LNCaP clone FGC (cell line): ENCODE measurements at regions not wholly inside any gene's neighbourhood (a gene's known extent, or its start where the extent isn't known, plus 50 kb on each side); places are given as distances from the start of the nearest gene placed in this dataset.

Experiments
- DNase-seq: peaks from one replicate; pipeline ENCODE4 v3.0.0-alpha.2; 2011; ENCODE audit warnings: low read depth
- H3K4me3 ChIP-seq: 2 replicates; pipeline ENCODE4 v1.5.1; 2011; ENCODE audit warnings: mild to moderate bottlenecking, low read depth, low read length, control low read depth
- TF ChIP-seq, protein P1 (sequence below): IDR thresholded peaks from 2 replicates; pipeline ENCODE4 v1.5.1; 2012; ENCODE audit warnings: mild to moderate bottlenecking; ENCODE audit not compliant: control insufficient read depth, insufficient read depth; ENCODE audit errors: extremely low read depth

- TF ChIP-seq, protein P1, sequence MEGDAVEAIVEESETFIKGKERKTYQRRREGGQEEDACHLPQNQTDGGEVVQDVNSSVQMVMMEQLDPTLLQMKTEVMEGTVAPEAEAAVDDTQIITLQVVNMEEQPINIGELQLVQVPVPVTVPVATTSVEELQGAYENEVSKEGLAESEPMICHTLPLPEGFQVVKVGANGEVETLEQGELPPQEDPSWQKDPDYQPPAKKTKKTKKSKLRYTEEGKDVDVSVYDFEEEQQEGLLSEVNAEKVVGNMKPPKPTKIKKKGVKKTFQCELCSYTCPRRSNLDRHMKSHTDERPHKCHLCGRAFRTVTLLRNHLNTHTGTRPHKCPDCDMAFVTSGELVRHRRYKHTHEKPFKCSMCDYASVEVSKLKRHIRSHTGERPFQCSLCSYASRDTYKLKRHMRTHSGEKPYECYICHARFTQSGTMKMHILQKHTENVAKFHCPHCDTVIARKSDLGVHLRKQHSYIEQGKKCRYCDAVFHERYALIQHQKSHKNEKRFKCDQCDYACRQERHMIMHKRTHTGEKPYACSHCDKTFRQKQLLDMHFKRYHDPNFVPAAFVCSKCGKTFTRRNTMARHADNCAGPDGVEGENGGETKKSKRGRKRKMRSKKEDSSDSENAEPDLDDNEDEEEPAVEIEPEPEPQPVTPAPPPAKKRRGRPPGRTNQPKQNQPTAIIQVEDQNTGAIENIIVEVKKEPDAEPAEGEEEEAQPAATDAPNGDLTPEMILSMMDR: no peak
- no peak for DNase-seq
- H3K4me3 ChIP-seq: no peak overlapping the region
Measured at GRCh38 chr12:24034160-24034559, 84.7 kb upstream of the SOX5 start.

DNA sequence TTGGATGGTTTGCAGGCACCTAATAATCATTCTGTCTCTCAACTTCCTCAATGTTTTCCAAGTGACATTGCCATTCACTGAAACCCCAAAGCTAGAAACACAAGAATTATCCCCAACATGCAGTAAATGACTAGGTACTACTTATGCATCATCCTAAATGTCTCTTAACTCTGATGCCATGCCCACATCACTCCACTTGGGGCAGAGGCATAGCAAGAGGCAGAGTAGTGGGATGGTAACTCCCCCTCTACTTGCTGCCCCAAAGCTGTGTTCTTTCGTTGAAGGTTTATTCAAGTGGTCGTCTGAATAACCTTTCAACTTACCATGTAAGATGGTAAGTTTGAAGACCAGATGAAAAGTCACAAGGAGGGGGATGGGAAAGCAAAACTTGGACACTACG, 77.9 kb upstream of the SOX5 start:
- H3K4me3 ChIP-seq: no peak overlapping the region
- TF ChIP-seq, protein P1: no peak
- no peak for DNase-seq

DNA sequence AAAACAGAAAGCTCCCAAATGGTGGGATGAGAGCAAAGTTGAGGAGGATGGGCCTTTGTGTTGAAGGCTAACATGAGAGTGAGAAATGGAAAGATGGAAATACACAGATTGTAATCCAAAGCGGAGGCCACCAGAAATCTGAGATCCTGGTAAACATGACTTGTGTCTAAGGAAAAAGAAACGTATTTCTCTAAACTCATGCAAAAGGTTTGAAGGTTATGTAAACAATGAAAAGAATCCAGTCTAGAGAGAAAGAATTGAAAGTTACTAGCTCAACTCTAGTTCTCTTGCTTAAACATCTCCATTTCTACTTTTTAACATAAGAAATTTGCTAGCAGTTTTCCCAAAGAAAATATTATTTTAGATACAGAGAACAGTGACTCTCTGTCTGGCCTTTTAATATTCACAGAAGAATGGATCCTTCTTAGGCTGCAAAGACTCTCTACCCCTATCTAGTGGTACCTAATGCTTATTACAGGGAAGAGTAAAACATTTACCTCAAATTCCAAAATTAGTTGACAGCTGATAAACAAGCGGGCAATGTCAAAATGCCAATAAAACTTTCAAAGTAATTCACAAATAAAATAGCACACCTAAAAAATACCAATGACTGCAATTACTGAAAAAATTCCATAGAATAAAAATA, 75.8 kb upstream of the SOX5 start:
- TF ChIP-seq, protein P1: peak; percentile 54
- no peak overlapping the region for H3K4me3 ChIP-seq
- no peak for DNase-seq

- DNase-seq: no peak
- no peak overlapping the region for H3K4me3 ChIP-seq
Measured at GRCh38 chr12:24023081-24023480, 73.6 kb upstream of the SOX5 start.

GRCh38 chr12:24021164-24021502, 71.7 kb upstream of the SOX5 start:
- TF ChIP-seq, protein P1: no peak
- DNase-seq: no peak

More at GRCh38 chr12:24023081-24023480, 73.6 kb upstream of the SOX5 start:
- TF ChIP-seq, protein P1: no peak

GRCh38 chr12:24020397-24021163, 71.1 kb upstream of the SOX5 start:
- DNase-seq: no peak
- TF ChIP-seq, protein P1: no peak
- no peak overlapping the region for H3K4me3 ChIP-seq

More at GRCh38 chr12:24021164-24021502, 71.7 kb upstream of the SOX5 start:
- H3K4me3 ChIP-seq: no peak overlapping the region
